Body of pancreas (tissue), 4 donors: ENCODE measurements at regions not wholly inside any gene's neighbourhood (a gene's known extent, or its start where the extent isn't known, plus 50 kb on each side); places are given as distances from the start of the nearest gene placed in this dataset.

ENCODE experiments used
- ATAC-seq: fragments of 150-250 bp; one replicate; pipeline ENCODE4 v1.9.1; 2016
- DNase-seq, 4 donors: peaks; one replicate each; pipeline ENCODE4 v3.0.0-alpha.2; 2019
- H3K27ac ChIP-seq, 4 donors: fragments of 200-600 bp; sonication (generic); 1 replicate in 3 of 4; 2 replicates in 1 of 4; pipeline versions ENCODE4 v1.5.1 to v1.6.1; 2016 to 2019; ENCODE audit warnings: mild to moderate bottlenecking in 1 of 4, mixed read lengths in 1 of 4, moderate library complexity in 1 of 4
- H3K27me3 ChIP-seq, 2 donors: fragments of 200-600 bp; sonication (generic); one replicate each; pipeline ENCODE4 v1.6.0; 2016; ENCODE audit warnings: mild to moderate bottlenecking in 1 of 2
- H3K36me3 ChIP-seq, 2 donors: fragments of 200-600 bp; sonication (generic); replicated peaks in 1 of 2; 2 replicates each; pipeline ENCODE4 v1.5.1; 2016; ENCODE audit warnings: low read depth in 2 of 2; ENCODE audit not compliant: insufficient read depth in 1 of 2
- H3K4me1 ChIP-seq: fragments of 200-600 bp; sonication (generic); one replicate; pipeline ENCODE4 v1.6.0; 2016
- H3K4me3 ChIP-seq, 2 donors: fragments of 200-600 bp; sonication (generic); 1 replicate in 1 of 2; 2 replicates in 1 of 2; pipeline ENCODE4 v1.5.1; 2016 to 2019
- H3K9me3 ChIP-seq, 3 donors: fragments of 200-600 bp; sonication (generic); 1 replicate in 2 of 3; 2 replicates in 1 of 3; pipeline ENCODE4 v1.5.1; 2016
- POLR2A ChIP-seq, 3 donors: fragments of 450-650 bp; IDR thresholded peaks; one replicate each; pipeline ENCODE4 v1.6.1; 2016; ENCODE audit warnings: antibody characterized with exemption in 3 of 3, mild to moderate bottlenecking in 2 of 3
- WGBS, 2 donors: methylation state at CpG; one replicate each; pipeline ENCODE4 v1.1.5; 2017; 5-methylcytosine and 5-hydroxymethylcytosine counted together
- intact Hi-C: fragments of 100-400 bp; cut with DNase I; formaldehyde crosslinking; loops from one replicate; pipeline ENCODE4 v1.15.1; 2023
- TF ChIP-seq, protein P1 (sequence below), 7 experiments: fragments of 450-650 bp in 4 of 7; fragments of 200-600 bp in 3 of 7; sonication (generic) in 3 of 7; IDR thresholded peaks; one replicate each; pipeline ENCODE4 v1.5.1; 2016 to 2019; ENCODE audit warnings: antibody characterized with exemption in 7 of 7

DNA sequence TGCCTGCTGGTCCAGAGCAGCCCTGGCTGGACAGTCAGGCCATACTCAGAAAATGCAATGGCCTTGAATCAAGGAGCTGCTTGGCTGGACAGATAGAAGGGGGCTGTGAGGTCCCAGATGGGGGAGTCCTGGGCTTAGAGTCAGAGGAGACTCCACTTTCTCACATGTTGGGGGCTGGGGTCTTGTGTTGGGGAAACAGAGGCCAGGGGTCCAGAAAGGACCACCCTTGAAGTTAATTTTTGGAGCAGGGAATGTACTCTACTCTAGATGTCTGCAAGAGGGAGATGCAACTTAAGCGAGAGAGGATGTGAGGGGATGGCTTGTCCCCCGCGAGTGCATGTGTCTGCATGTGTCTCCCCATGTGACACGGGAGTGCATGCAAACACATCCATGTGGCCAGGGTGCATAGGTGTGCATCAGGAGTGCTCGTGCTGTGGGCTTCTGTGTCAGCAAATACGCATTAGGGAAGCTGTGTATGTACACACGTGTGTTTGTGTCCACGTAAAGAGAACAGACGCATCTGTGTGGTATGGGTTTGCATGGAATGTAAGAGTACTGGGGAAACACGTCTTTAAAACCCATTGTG lies 303.2 kb downstream of the MYCN start:
- H3K36me3 ChIP-seq: no peaks in the 10 kb centered on the region
- intact Hi-C loops: no loop called here
- DNase-seq: no peak
- no peak overlapping the region for H3K4me3 ChIP-seq
- H3K27ac ChIP-seq: no peak overlapping the region
- ATAC-seq: no peak
- WGBS, 2 donors: 89 to 94% methylated on average over 7 to 10 of the region's 10 CpGs
- peaks cover 5% of the 10 kb centered on the region for H3K4me1 ChIP-seq
- H3K9me3 ChIP-seq: no peaks in the 10 kb centered on the region
- TF ChIP-seq, protein P1, sequence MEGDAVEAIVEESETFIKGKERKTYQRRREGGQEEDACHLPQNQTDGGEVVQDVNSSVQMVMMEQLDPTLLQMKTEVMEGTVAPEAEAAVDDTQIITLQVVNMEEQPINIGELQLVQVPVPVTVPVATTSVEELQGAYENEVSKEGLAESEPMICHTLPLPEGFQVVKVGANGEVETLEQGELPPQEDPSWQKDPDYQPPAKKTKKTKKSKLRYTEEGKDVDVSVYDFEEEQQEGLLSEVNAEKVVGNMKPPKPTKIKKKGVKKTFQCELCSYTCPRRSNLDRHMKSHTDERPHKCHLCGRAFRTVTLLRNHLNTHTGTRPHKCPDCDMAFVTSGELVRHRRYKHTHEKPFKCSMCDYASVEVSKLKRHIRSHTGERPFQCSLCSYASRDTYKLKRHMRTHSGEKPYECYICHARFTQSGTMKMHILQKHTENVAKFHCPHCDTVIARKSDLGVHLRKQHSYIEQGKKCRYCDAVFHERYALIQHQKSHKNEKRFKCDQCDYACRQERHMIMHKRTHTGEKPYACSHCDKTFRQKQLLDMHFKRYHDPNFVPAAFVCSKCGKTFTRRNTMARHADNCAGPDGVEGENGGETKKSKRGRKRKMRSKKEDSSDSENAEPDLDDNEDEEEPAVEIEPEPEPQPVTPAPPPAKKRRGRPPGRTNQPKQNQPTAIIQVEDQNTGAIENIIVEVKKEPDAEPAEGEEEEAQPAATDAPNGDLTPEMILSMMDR (IDR thresholded peaks at IDR 0.05): no peak
- no peak for TF ChIP-seq POLR2A (IDR thresholded peaks at IDR 0.05)
- H3K27me3 ChIP-seq: no peaks in the 10 kb centered on the region

- Histone ChIP-seq H3K9me3 (no peaks in the 10 kb centered on the region), H3K4me1 (peaks cover 5% of the 10 kb centered on the region), H3K36me3 (no peaks in the 10 kb centered on the region), H3K4me3 (no peak overlapping the region), H3K27ac (no peak overlapping the region), H3K27me3 (no peaks in the 10 kb centered on the region)
- no peak for DNase-seq
- TF ChIP-seq, protein P1 (IDR thresholded peaks at IDR 0.05): no peak
- intact Hi-C loops: no loop called here
- ATAC-seq: no peak
Measured at GRCh38 chr2:16242906-16243305, 302.6 kb downstream of the MYCN start.

GRCh38 chr2:16241166-16242160 lies 301.1 kb downstream of the MYCN start:
- H3K4me1 ChIP-seq: no peaks in the 10 kb centered on the region
- no peak overlapping the region for H3K4me3 ChIP-seq
- H3K27ac ChIP-seq: no peak overlapping the region
- 76 to 87% methylated on average over 6 of the region's 6 CpGs for WGBS, 2 donors
- H3K36me3 ChIP-seq: no peaks in the 10 kb centered on the region
- DNase-seq (no peak), ATAC-seq (no peak)
- TF ChIP-seq, protein P1 (IDR thresholded peaks at IDR 0.05): no peak
- no peak for TF ChIP-seq POLR2A (IDR thresholded peaks at IDR 0.05)
- intact Hi-C loops: no loop called here
- H3K27me3 ChIP-seq: no peaks in the 10 kb centered on the region
- H3K9me3 ChIP-seq: no peaks in the 10 kb centered on the region

GRCh38 chr2:16240402-16240801 lies 300.1 kb downstream of the MYCN start:
- Histone ChIP-seq H3K27ac (no peak overlapping the region), H3K36me3 (no peaks in the 10 kb centered on the region), H3K27me3 (no peaks in the 10 kb centered on the region), H3K4me1 (no peaks in the 10 kb centered on the region), H3K4me3 (no peak overlapping the region), H3K9me3 (no peaks in the 10 kb centered on the region)
- DNase-seq: no peak
- ATAC-seq: no peak
- TF ChIP-seq POLR2A (IDR thresholded peaks at IDR 0.05): no peak
- TF ChIP-seq, protein P1 (IDR thresholded peaks at IDR 0.05): no peak
- intact Hi-C loops: no loop called here
- 82 to 92% methylated on average over 3 of the region's 3 CpGs for WGBS, 2 donors
